ENCODE measurements at regions not wholly inside any gene's neighbourhood (a gene's known extent, or its start where the extent isn't known, plus 50 kb on each side); places are given as distances from the start of the nearest gene placed in this dataset.

- H3K18ac ChIP-seq (ENCODE audit: low read depth, low read length), result no peak overlapping the region
Observed at GRCh38 chr7:68717176-68717575, 881.1 kb upstream of the AUTS2 start.

More at GRCh38 chr7:68717176-68717575, 881.1 kb upstream of the AUTS2 start:
- CTCF ChIA-PET, result no interaction called here
- H3K79me1 ChIP-seq (ENCODE audit: low read depth in 1 of 2, low read length in 2 of 2), result no peaks in the 10 kb centered on the region
- H3K9me3 ChIP-seq (ENCODE audit: control insufficient read depth, insufficient read depth, low read length), result peaks cover 10% of the 10 kb centered on the region; the same call in 1 of the 2 replicates
- no peaks in the 10 kb centered on the region for H3K36me3 ChIP-seq (ENCODE audit: control insufficient read depth, insufficient read depth, low read length)
- no peak overlapping the region for H3K4ac ChIP-seq (ENCODE audit: low read depth, low read length)
- no peak overlapping the region for H2BK120ac ChIP-seq (ENCODE audit: low read depth, low read length)
- H3K9me1 ChIP-seq (ENCODE audit: insufficient read depth, low read length), result no peaks in the 10 kb centered on the region
- no peak overlapping the region for H2AK5ac ChIP-seq (ENCODE audit: low read depth, low read length)
- in situ Hi-C loops (cut with MboI; ENCODE audit: low sequenced_read_pairs) (no loop called here), intact Hi-C loops (cut with micrococcal nuclease) (no loop called here), dilution Hi-C loops (cut with HindIII; ENCODE audit: low sequenced_read_pairs, unreplicated experiment) (no loop called here)
- H3K56ac ChIP-seq (ENCODE audit: extremely low read depth, insufficient read depth, low read length), result no peak overlapping the region
- POLR2A ChIA-PET (ENCODE audit: unreplicated experiment), result no interaction called here
- no peaks in the 10 kb centered on the region for H3K27me3 ChIP-seq (ENCODE audit: control insufficient read depth, insufficient read depth, low read length)
- no peak overlapping the region for H2BK15ac ChIP-seq (ENCODE audit: low read depth, low read length)
- no peak overlapping the region for H4K5ac ChIP-seq (ENCODE audit: low read depth, low read length)
- no peak overlapping the region for H3K23ac ChIP-seq (ENCODE audit: low read depth, low read length)
- no peak overlapping the region for H2BK5ac ChIP-seq (ENCODE audit: low read depth, low read length, poor library complexity, severe bottlenecking)
- no peak overlapping the region for H4K8ac ChIP-seq (ENCODE audit: low read depth in 2 of 2, low read length in 2 of 2)
- ATAC-seq (ENCODE audit: low read depth) (no peak), DNase-seq (no peak)
- H3K14ac ChIP-seq (replicated peaks; ENCODE audit: low read depth, low read length), result no peak overlapping the region
- no peak overlapping the region for H3K4me3 ChIP-seq (ENCODE audit: insufficient read depth, low read depth, low read length)
- H3K4me2 ChIP-seq (ENCODE audit: low read depth, low read length), result no peak overlapping the region
- no peak overlapping the region for H2AK9ac ChIP-seq (replicated peaks; ENCODE audit: low read depth, low read length, poor library complexity)
- no peaks in the 10 kb centered on the region for H3K4me1 ChIP-seq (ENCODE audit: control insufficient read depth, insufficient read depth, low read length)
- H2AFZ ChIP-seq (replicated peaks; ENCODE audit: low read length, poor library complexity), result no peak overlapping the region
- no peak overlapping the region for H4K91ac ChIP-seq (ENCODE audit: insufficient read depth, low read depth, low read length)
- H4K20me1 ChIP-seq (ENCODE audit: insufficient read depth, low read length), result no peaks in the 10 kb centered on the region
- no TSS peak for BruUV-seq (replicated peaks)
- H3K27ac ChIP-seq (ENCODE audit: insufficient read depth, low read length), result no peak overlapping the region
- no peak overlapping the region for H3K9ac ChIP-seq (ENCODE audit: low read depth, low read length)
- TF ChIP-seq CTCF (conservative IDR thresholded peaks at IDR 0.05; ENCODE audit: low read depth, low read length) (no peak), MXI1 (IDR thresholded peaks at IDR 0.05; ENCODE audit: borderline replicate concordance, low read depth, low read length) (no peak), CEBPB (IDR thresholded peaks at IDR 0.05; ENCODE audit: low read depth, low read length) (no peak), RCOR1 (IDR thresholded peaks at IDR 0.05; ENCODE audit: insufficient replicate concordance, low read length) (no peak), NFE2L2 (IDR thresholded peaks at IDR 0.05; ENCODE audit: low read depth, low read length) (no peak), MAFK (IDR thresholded peaks at IDR 0.05; ENCODE audit: low read depth, low read length) (no peak), SMC3 (IDR thresholded peaks at IDR 0.05; ENCODE audit: low read depth, low read length) (no peak), CHD1 (IDR thresholded peaks at IDR 0.05; ENCODE audit: low read depth, low read length) (no peak), RFX5 (IDR thresholded peaks at IDR 0.05; ENCODE audit: low read depth, low read length) (no peak), ELK1 (IDR thresholded peaks at IDR 0.05; ENCODE audit: borderline replicate concordance, low read depth, low read length) (no peak), BHLHE40 (IDR thresholded peaks at IDR 0.05; ENCODE audit: low read depth, low read length) (no peak)
- no peak overlapping the region for H2BK20ac ChIP-seq (ENCODE audit: low read depth, low read length)
- no CpG with 5 or more reads among the region's 1 CpG for WGBS, 2 experiments (ENCODE audit: extremely low coverage in 2 of 2, insufficient read length in 1 of 2)

All from IMR-90 (cell line).